GM23338 (cell line): ENCODE measurements at regions not wholly inside any gene's neighbourhood (a gene's known extent, or its start where the extent isn't known, plus 50 kb on each side); places are given as distances from the start of the nearest gene placed in this dataset.

Source experiments
- CREB1 ChIP-seq: fragments of 250-450 bp; sonication (Bioruptor Pico); IDR thresholded peaks from 2 replicates; pipeline ENCODE4 v1.5.0; 2020; ENCODE audit warnings: low read depth, mild to moderate bottlenecking, moderate library complexity
- EZH2 ChIP-seq: fragments of 200-600 bp; sonication (generic); IDR thresholded peaks from one replicate; pipeline ENCODE4 v1.8.0; 2017; ENCODE audit warnings: antibody characterized with exemption, mild to moderate bottlenecking, low read depth; ENCODE audit not compliant: unreplicated experiment
- EZH2phosphoT487 ChIP-seq: fragments of 200-600 bp; sonication (generic); IDR thresholded peaks from one replicate; pipeline ENCODE4 v1.8.1; 2018; ENCODE audit warnings: antibody characterized with exemption; ENCODE audit not compliant: unreplicated experiment
- JUNB ChIP-seq: IDR thresholded peaks from one replicate; pipeline ENCODE4 v1.6.1; 2016; ENCODE audit warnings: antibody characterized with exemption; ENCODE audit not compliant: unreplicated experiment
- NANOG ChIP-seq: IDR thresholded peaks from 2 replicates; pipeline ENCODE4 v1.6.1; 2016; ENCODE audit warnings: antibody characterized with exemption, borderline replicate concordance
- POLR2AphosphoS5 ChIP-seq: IDR thresholded peaks from 2 replicates; pipeline ENCODE4 v1.6.1; 2016; ENCODE audit warnings: antibody characterized with exemption, low read depth
- STAT1 ChIP-seq: IDR thresholded peaks from one replicate; pipeline ENCODE4 v1.6.1; 2016; ENCODE audit warnings: antibody characterized with exemption; ENCODE audit not compliant: unreplicated experiment
- ZNF114 ChIP-seq: fragments of 250-450 bp; sonication (Bioruptor Pico); IDR thresholded peaks from 2 replicates; pipeline ENCODE4 v1.5.0; 2020; ENCODE audit warnings: mild to moderate bottlenecking, moderate library complexity
- ZNF331 ChIP-seq: fragments of 250-450 bp; sonication (Bioruptor Pico); IDR thresholded peaks from 2 replicates; pipeline ENCODE4 v1.5.0; 2020; ENCODE audit warnings: low read depth, mild to moderate bottlenecking, moderate library complexity
- TF ChIP-seq, protein P1 (sequence below): IDR thresholded peaks from one replicate; pipeline ENCODE4 v1.6.1; 2018; ENCODE audit warnings: antibody characterized with exemption; ENCODE audit not compliant: unreplicated experiment
- TF ChIP-seq, protein P2 (sequence below), 2 experiments: fragments of 200-600 bp in 1 of 2; sonication (generic) in 1 of 2; conservative IDR thresholded peaks; 2 replicates each; pipeline versions ENCODE4 v1.5.1 to v1.6.1; 2016 to 2017; ENCODE audit warnings: antibody characterized with exemption in 2 of 2, low read depth in 2 of 2, mild to moderate bottlenecking in 2 of 2, moderate library complexity in 1 of 2
- TF ChIP-seq, protein P3 (sequence below): IDR thresholded peaks from 2 replicates; pipeline ENCODE4 v1.6.1; 2016; ENCODE audit warnings: antibody characterized with exemption

DNA sequence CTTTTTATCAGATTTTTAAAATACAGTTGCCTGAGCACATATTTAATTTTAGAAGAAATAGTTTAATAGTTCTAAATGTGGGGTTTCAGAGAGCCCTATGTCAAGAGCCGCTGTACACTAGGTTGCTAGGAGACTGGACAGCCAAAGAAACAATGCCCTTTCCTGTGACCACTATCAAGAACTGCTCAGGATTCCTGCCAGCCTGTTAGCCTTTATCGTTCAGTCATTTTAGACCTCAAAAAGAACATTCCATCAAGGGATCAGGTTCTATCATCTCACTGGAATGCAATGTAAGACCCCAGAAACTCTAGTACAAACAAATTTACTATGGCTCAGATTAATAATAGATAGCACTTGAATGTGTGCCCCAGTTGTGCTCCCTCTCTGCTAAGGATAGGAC lies 181.2 kb upstream of the CCN2 start:
- TF ChIP-seq, protein P1, sequence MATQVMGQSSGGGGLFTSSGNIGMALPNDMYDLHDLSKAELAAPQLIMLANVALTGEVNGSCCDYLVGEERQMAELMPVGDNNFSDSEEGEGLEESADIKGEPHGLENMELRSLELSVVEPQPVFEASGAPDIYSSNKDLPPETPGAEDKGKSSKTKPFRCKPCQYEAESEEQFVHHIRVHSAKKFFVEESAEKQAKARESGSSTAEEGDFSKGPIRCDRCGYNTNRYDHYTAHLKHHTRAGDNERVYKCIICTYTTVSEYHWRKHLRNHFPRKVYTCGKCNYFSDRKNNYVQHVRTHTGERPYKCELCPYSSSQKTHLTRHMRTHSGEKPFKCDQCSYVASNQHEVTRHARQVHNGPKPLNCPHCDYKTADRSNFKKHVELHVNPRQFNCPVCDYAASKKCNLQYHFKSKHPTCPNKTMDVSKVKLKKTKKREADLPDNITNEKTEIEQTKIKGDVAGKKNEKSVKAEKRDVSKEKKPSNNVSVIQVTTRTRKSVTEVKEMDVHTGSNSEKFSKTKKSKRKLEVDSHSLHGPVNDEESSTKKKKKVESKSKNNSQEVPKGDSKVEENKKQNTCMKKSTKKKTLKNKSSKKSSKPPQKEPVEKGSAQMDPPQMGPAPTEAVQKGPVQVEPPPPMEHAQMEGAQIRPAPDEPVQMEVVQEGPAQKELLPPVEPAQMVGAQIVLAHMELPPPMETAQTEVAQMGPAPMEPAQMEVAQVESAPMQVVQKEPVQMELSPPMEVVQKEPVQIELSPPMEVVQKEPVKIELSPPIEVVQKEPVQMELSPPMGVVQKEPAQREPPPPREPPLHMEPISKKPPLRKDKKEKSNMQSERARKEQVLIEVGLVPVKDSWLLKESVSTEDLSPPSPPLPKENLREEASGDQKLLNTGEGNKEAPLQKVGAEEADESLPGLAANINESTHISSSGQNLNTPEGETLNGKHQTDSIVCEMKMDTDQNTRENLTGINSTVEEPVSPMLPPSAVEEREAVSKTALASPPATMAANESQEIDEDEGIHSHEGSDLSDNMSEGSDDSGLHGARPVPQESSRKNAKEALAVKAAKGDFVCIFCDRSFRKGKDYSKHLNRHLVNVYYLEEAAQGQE, result no peak
- TF ChIP-seq, protein P2, sequence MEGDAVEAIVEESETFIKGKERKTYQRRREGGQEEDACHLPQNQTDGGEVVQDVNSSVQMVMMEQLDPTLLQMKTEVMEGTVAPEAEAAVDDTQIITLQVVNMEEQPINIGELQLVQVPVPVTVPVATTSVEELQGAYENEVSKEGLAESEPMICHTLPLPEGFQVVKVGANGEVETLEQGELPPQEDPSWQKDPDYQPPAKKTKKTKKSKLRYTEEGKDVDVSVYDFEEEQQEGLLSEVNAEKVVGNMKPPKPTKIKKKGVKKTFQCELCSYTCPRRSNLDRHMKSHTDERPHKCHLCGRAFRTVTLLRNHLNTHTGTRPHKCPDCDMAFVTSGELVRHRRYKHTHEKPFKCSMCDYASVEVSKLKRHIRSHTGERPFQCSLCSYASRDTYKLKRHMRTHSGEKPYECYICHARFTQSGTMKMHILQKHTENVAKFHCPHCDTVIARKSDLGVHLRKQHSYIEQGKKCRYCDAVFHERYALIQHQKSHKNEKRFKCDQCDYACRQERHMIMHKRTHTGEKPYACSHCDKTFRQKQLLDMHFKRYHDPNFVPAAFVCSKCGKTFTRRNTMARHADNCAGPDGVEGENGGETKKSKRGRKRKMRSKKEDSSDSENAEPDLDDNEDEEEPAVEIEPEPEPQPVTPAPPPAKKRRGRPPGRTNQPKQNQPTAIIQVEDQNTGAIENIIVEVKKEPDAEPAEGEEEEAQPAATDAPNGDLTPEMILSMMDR (conservative IDR thresholded peaks at IDR 0.05; ENCODE audit: low read depth in 2 of 2), result no peak
- no peak for TF ChIP-seq ZNF331 (CRISPR knock-in tag)
- no peak for TF ChIP-seq POLR2AphosphoS5
- no peak for TF ChIP-seq EZH2phosphoT487
- no peak for TF ChIP-seq EZH2
- TF ChIP-seq CREB1, result no peak
- TF ChIP-seq, protein P3, sequence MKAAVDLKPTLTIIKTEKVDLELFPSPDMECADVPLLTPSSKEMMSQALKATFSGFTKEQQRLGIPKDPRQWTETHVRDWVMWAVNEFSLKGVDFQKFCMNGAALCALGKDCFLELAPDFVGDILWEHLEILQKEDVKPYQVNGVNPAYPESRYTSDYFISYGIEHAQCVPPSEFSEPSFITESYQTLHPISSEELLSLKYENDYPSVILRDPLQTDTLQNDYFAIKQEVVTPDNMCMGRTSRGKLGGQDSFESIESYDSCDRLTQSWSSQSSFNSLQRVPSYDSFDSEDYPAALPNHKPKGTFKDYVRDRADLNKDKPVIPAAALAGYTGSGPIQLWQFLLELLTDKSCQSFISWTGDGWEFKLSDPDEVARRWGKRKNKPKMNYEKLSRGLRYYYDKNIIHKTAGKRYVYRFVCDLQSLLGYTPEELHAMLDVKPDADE, result no peak
- TF ChIP-seq JUNB, result no peak
- TF ChIP-seq NANOG, result no peak
- TF ChIP-seq ZNF114 (CRISPR knock-in tag), result no peak
- TF ChIP-seq STAT1, result no peak
